Body of pancreas (tissue), 4 donors: ENCODE measurements at regions not wholly inside any gene's neighbourhood (a gene's known extent, or its start where the extent isn't known, plus 50 kb on each side); places are given as distances from the start of the nearest gene placed in this dataset.

ENCODE experiments used
- ATAC-seq: fragments of 150-250 bp; one replicate; pipeline ENCODE4 v1.9.1; 2016
- DNase-seq, 4 donors: peaks; one replicate each; pipeline ENCODE4 v3.0.0-alpha.2; 2019
- H3K27ac ChIP-seq, 4 donors: fragments of 200-600 bp; sonication (generic); 1 replicate in 3 of 4; 2 replicates in 1 of 4; pipeline versions ENCODE4 v1.5.1 to v1.6.1; 2016 to 2019; ENCODE audit warnings: mild to moderate bottlenecking in 1 of 4, mixed read lengths in 1 of 4, moderate library complexity in 1 of 4
- H3K27me3 ChIP-seq, 2 donors: fragments of 200-600 bp; sonication (generic); one replicate each; pipeline ENCODE4 v1.6.0; 2016; ENCODE audit warnings: mild to moderate bottlenecking in 1 of 2
- H3K36me3 ChIP-seq, 2 donors: fragments of 200-600 bp; sonication (generic); replicated peaks in 1 of 2; 2 replicates each; pipeline ENCODE4 v1.5.1; 2016; ENCODE audit warnings: low read depth in 2 of 2; ENCODE audit not compliant: insufficient read depth in 1 of 2
- H3K4me1 ChIP-seq: fragments of 200-600 bp; sonication (generic); one replicate; pipeline ENCODE4 v1.6.0; 2016
- H3K4me3 ChIP-seq, 2 donors: fragments of 200-600 bp; sonication (generic); 1 replicate in 1 of 2; 2 replicates in 1 of 2; pipeline ENCODE4 v1.5.1; 2016 to 2019
- H3K9me3 ChIP-seq, 3 donors: fragments of 200-600 bp; sonication (generic); 1 replicate in 2 of 3; 2 replicates in 1 of 3; pipeline ENCODE4 v1.5.1; 2016
- POLR2A ChIP-seq, 3 donors: fragments of 450-650 bp; IDR thresholded peaks; one replicate each; pipeline ENCODE4 v1.6.1; 2016; ENCODE audit warnings: antibody characterized with exemption in 3 of 3, mild to moderate bottlenecking in 2 of 3
- WGBS, 2 donors: methylation state at CpG; one replicate each; pipeline ENCODE4 v1.1.5; 2017; 5-methylcytosine and 5-hydroxymethylcytosine counted together
- intact Hi-C: fragments of 100-400 bp; cut with DNase I; formaldehyde crosslinking; loops from one replicate; pipeline ENCODE4 v1.15.1; 2023
- TF ChIP-seq, protein P1 (sequence below), 7 experiments: fragments of 450-650 bp in 4 of 7; fragments of 200-600 bp in 3 of 7; sonication (generic) in 3 of 7; IDR thresholded peaks; one replicate each; pipeline ENCODE4 v1.5.1; 2016 to 2019; ENCODE audit warnings: antibody characterized with exemption in 7 of 7

DNA sequence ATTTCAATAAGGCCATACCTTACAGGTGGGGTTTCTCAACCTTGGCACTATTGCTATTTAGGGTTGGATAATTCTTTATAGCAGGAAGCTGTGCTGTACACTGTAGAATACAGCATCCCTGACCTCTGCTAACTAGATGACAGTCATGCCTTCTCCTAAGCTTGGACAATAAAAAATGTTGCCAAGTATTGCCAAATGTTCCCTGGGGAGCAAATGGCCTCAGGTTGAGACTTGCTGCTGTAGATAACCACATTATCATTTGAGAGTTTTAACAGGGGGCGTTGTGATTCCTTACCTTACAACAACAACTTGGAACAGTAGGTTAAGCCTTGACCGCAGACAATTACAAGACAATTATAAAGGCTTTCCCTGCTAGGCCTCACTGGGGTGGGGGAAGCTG lies 1073.6 kb upstream of the TMEM132C start:
- H3K4me3 ChIP-seq = no peak overlapping the region
- no peaks in the 10 kb centered on the region for H3K9me3 ChIP-seq
- DNase-seq (no peak), ATAC-seq (no peak)
- WGBS, 2 donors = 77 to 85% methylated on average over 2 of the region's 2 CpGs
- no peaks in the 10 kb centered on the region for H3K27me3 ChIP-seq
- H3K27ac ChIP-seq = no peak overlapping the region
- no peaks in the 10 kb centered on the region for H3K4me1 ChIP-seq
- no peaks in the 10 kb centered on the region for H3K36me3 ChIP-seq
- intact Hi-C loops = no loop called here
- TF ChIP-seq POLR2A (IDR thresholded peaks at IDR 0.05) = no peak
- TF ChIP-seq, protein P1, sequence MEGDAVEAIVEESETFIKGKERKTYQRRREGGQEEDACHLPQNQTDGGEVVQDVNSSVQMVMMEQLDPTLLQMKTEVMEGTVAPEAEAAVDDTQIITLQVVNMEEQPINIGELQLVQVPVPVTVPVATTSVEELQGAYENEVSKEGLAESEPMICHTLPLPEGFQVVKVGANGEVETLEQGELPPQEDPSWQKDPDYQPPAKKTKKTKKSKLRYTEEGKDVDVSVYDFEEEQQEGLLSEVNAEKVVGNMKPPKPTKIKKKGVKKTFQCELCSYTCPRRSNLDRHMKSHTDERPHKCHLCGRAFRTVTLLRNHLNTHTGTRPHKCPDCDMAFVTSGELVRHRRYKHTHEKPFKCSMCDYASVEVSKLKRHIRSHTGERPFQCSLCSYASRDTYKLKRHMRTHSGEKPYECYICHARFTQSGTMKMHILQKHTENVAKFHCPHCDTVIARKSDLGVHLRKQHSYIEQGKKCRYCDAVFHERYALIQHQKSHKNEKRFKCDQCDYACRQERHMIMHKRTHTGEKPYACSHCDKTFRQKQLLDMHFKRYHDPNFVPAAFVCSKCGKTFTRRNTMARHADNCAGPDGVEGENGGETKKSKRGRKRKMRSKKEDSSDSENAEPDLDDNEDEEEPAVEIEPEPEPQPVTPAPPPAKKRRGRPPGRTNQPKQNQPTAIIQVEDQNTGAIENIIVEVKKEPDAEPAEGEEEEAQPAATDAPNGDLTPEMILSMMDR (IDR thresholded peaks at IDR 0.05) = no peak

DNA sequence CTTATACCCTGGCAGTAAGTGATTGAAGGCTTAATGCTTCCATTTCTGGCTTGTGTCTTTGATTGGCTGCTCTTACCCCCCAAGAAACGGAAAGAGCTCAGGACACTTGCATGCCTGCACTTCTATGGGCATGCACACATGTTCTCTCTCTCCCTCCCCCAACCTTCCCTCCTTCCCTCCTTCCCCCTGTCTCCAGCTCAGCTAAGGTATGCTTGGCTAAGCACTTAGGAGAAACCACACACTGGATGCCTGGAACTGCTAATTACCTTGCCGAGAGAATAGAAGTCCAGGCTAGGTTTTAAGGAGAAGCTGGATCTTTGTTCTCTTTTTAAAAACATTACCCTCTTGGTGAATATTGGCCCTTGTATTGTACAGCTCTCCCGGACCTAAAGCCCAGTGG lies 1072.8 kb upstream of the TMEM132C start:
- Histone ChIP-seq H3K4me3 (no peak overlapping the region), H3K4me1 (no peaks in the 10 kb centered on the region), H3K27me3 (no peaks in the 10 kb centered on the region), H3K27ac (no peak overlapping the region), H3K36me3 (no peaks in the 10 kb centered on the region), H3K9me3 (no peaks in the 10 kb centered on the region)
- intact Hi-C loops = no loop called here
- WGBS, 2 donors = 76 to 78% methylated on average over 3 of the region's 3 CpGs
- no peak for DNase-seq
- no peak for ATAC-seq
- no peak for TF ChIP-seq POLR2A (IDR thresholded peaks at IDR 0.05)
- TF ChIP-seq, protein P1 (IDR thresholded peaks at IDR 0.05) = no peak

DNA sequence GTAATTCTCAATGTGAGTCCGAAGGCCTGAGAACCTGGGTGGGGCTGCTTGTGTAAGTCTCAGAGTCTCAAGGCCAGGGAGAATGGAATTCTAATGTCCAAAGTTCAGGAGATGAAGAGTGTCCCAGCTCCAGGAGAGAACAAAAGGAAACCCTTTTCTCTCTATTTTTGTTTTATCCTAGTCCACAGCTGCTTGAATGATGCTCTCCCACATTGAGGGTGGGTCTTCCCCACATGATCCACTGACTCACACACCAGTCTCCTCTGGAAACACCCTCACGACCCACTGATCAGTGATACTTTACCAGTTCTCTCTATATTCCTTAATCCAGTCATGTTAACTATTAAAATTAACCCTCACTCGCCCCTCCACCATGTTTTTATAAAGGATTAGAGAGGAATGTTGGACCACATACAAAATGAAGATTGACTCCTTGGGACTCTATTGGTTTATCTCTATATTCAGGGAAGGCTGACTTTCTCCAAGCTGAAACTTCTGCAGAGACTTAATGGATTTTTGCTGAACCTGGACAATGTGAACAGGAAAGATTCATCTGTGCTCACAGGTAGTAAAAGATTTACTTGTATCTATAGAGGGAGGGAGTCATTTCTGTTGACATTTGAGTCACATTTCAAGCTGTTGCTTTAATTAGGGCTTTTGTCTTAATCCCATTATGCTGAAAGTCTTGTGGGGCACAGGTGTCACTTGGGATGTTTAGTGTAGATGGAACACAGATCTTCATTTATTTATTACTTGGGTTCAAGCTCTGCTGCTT lies 1061.0 kb upstream of the TMEM132C start:
- Histone ChIP-seq H3K27me3 (no peaks in the 10 kb centered on the region), H3K27ac (no peak overlapping the region), H3K4me1 (no peaks in the 10 kb centered on the region), H3K36me3 (no peaks in the 10 kb centered on the region), H3K4me3 (no peak overlapping the region), H3K9me3 (no peaks in the 10 kb centered on the region)
- DNase-seq (no peak), ATAC-seq (no peak)
- intact Hi-C loops = no loop called here
- WGBS, 2 donors = 55 to 67% methylated on average over 3 of the region's 3 CpGs
- TF ChIP-seq, protein P1 (IDR thresholded peaks at IDR 0.05) = no peak
- TF ChIP-seq POLR2A (IDR thresholded peaks at IDR 0.05) = no peak

DNA sequence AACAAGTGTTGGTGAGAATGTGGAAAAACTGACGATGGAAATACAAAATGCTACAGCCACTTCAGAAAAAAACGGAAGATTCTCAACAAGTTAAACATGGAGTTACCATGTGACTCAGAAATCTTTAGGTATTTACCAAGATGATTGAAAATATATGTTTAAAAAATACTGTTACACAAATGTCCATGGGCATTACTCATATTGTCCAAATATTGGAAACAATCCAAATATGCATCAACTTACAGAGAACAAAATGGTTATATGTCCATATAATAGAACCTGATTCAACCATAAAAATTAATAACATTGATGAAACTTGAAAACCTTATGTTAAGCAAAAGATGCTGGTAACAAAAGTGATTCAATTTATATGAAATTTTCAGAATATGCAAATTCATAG lies 1057.7 kb upstream of the TMEM132C start:
- 55 to 70% methylated on average over 2 of the region's 2 CpGs for WGBS, 2 donors
- TF ChIP-seq POLR2A (IDR thresholded peaks at IDR 0.05) = no peak
- TF ChIP-seq, protein P1 (IDR thresholded peaks at IDR 0.05) = no peak

DNA sequence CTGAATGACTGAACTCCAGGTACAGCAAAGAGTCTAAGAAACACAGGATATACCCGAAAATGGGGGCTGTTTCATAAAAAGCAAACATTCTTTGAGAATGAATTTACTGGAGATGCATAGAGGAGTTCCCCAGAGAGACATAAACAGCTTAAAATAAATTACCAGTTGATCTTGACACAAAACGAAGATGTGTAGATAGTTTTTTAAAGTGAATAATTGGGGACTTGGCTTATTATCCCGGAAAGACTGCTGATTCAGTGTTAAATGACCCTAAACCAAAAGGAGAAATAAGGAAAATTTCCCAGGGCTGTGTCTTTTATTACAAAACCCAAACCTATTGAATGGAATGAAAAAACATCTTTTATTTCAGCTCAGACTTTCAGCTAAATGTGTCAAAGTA lies 1052.8 kb upstream of the TMEM132C start:
- no peaks in the 10 kb centered on the region for H3K4me1 ChIP-seq
- TF ChIP-seq, protein P1 (IDR thresholded peaks at IDR 0.05) = no peak
- TF ChIP-seq POLR2A (IDR thresholded peaks at IDR 0.05) = no peak
- H3K36me3 ChIP-seq = no peaks in the 10 kb centered on the region
- DNase-seq = no peak
- no peak overlapping the region for H3K27ac ChIP-seq
- no peaks in the 10 kb centered on the region for H3K27me3 ChIP-seq
- H3K9me3 ChIP-seq = no peaks in the 10 kb centered on the region
- H3K4me3 ChIP-seq = no peak overlapping the region
- intact Hi-C loops = no loop called here
- WGBS, 2 donors = 39 to 46% methylated on average over 3 of the region's 3 CpGs
- ATAC-seq = no peak

More for the DNA sequence above, 1057.7 kb upstream of the TMEM132C start:
- no peaks in the 10 kb centered on the region for H3K27me3 ChIP-seq
- no peaks in the 10 kb centered on the region for H3K4me1 ChIP-seq
- H3K27ac ChIP-seq = no peak overlapping the region
- DNase-seq = no peak
- no peaks in the 10 kb centered on the region for H3K9me3 ChIP-seq
- no peaks in the 10 kb centered on the region for H3K36me3 ChIP-seq
- no peak overlapping the region for H3K4me3 ChIP-seq
- ATAC-seq = no peak
- intact Hi-C loops = no loop called here
